IMR-90 (cell line): ENCODE measurements at regions not wholly inside any gene's neighbourhood (a gene's known extent, or its start where the extent isn't known, plus 50 kb on each side); places are given as distances from the start of the nearest gene placed in this dataset.

ENCODE experiments used
- ATAC-seq: fragments of 200-7000 bp; cut with Tn5 transposase; 2 replicates; pipeline ENCODE4 v1.9.1; 2020; ENCODE audit warnings: low read depth, mild to moderate bottlenecking, moderate library complexity
- BruUV-seq: library from RNA; stranded (reverse); fragments of 400-500 nt; replicated peaks from 2 replicates; lab custom pipeline; 2021; lab: Mats Ljungman, UMichigan
- CTCF ChIA-PET: fragments of 300-600 bp; formaldehyde crosslinking; extraction: SDS; loops from one replicate; lab custom pipeline; 2021; ENCODE audit warnings: antibody characterized with exemption; lab: Yijun Ruan, JAX
- POLR2A ChIA-PET: fragments of 300-600 bp; sonication (Branson Sonifier 250); formaldehyde crosslinking; loops from one replicate; lab custom pipeline; 2022; ENCODE audit warnings: antibody characterized with exemption; ENCODE audit not compliant: unreplicated experiment; lab: Charles Lee
- DNase-seq: peaks from one replicate; pipeline ENCODE4 v3.0.0; 2013
- H2AFZ ChIP-seq: replicated peaks from 2 replicates; pipeline ENCODE3; 2013; ENCODE audit warnings: low read length, mild to moderate bottlenecking; ENCODE audit not compliant: poor library complexity
- H2AK5ac ChIP-seq: 2 replicates; pipeline ENCODE4 v1.6.1; 2013; ENCODE audit warnings: low read depth, low read length, inconsistent platforms
- H2AK9ac ChIP-seq: replicated peaks from 2 replicates; pipeline ENCODE3; 2013; ENCODE audit warnings: mild to moderate bottlenecking, low read depth, low read length, moderate library complexity; ENCODE audit not compliant: poor library complexity
- H2BK120ac ChIP-seq: 2 replicates; pipeline ENCODE4 v1.6.1; 2013; ENCODE audit warnings: low read depth, low read length, inconsistent platforms
- H2BK15ac ChIP-seq: 3 replicates; pipeline ENCODE4 v1.6.1; 2013; ENCODE audit warnings: low read depth, low read length, inconsistent platforms
- H2BK20ac ChIP-seq: 2 replicates; pipeline ENCODE4 v1.6.1; 2013; ENCODE audit warnings: low read depth, mild to moderate bottlenecking, inconsistent platforms, low read length, moderate library complexity
- H2BK5ac ChIP-seq: 2 replicates; pipeline ENCODE4 v1.6.1; 2013; ENCODE audit warnings: mild to moderate bottlenecking, low read depth, low read length, inconsistent platforms; ENCODE audit not compliant: poor library complexity, severe bottlenecking
- H3K14ac ChIP-seq: replicated peaks from 2 replicates; pipeline ENCODE4 v1.6.1; 2013; ENCODE audit warnings: low read depth, low read length, inconsistent platforms
- H3K18ac ChIP-seq: 2 replicates; pipeline ENCODE4 v1.6.1; 2013; ENCODE audit warnings: low read depth, low read length, control low read depth
- H3K23ac ChIP-seq: 2 replicates; pipeline ENCODE4 v1.6.1; 2013; ENCODE audit warnings: low read depth, low read length, inconsistent platforms
- H3K27ac ChIP-seq: 2 replicates; pipeline ENCODE4 v1.5.1; 2013; ENCODE audit warnings: mild to moderate bottlenecking, control low read depth, low read length; ENCODE audit not compliant: insufficient read depth
- H3K27me3 ChIP-seq: 2 replicates; pipeline ENCODE4 v1.6.1; 2013; ENCODE audit warnings: low read length; ENCODE audit not compliant: control insufficient read depth, insufficient read depth
- H3K36me3 ChIP-seq: 2 replicates; pipeline ENCODE4 v1.6.1; 2013; ENCODE audit warnings: low read length, mixed read lengths; ENCODE audit not compliant: control insufficient read depth, insufficient read depth
- H3K4ac ChIP-seq: 2 replicates; pipeline ENCODE4 v1.6.1; 2013; ENCODE audit warnings: low read depth, low read length, inconsistent platforms
- H3K4me1 ChIP-seq: 2 replicates; pipeline ENCODE4 v1.6.1; 2013; ENCODE audit warnings: low read length, mixed read lengths; ENCODE audit not compliant: control insufficient read depth, insufficient read depth
- H3K4me2 ChIP-seq: 2 replicates; pipeline ENCODE4 v1.6.1; 2013; ENCODE audit warnings: low read depth, mild to moderate bottlenecking, control low read depth, low read length, moderate library complexity
- H3K4me3 ChIP-seq: 2 replicates; pipeline ENCODE4 v1.5.1; 2013; ENCODE audit warnings: low read depth, mild to moderate bottlenecking, control low read depth, low read length, moderate library complexity; ENCODE audit not compliant: insufficient read depth
- H3K56ac ChIP-seq: 2 replicates; pipeline ENCODE4 v1.6.1; 2013; ENCODE audit warnings: low read length, inconsistent platforms; ENCODE audit not compliant: insufficient read depth; ENCODE audit errors: extremely low read depth
- H3K79me1 ChIP-seq, 2 experiments: 2 replicates each; pipeline ENCODE4 v1.6.1; 2013; ENCODE audit warnings: low read length in 2 of 2, inconsistent platforms in 1 of 2, low read depth in 1 of 2
- H3K9ac ChIP-seq: 2 replicates; pipeline ENCODE4 v1.6.1; 2013; ENCODE audit warnings: low read depth, low read length, control low read depth
- H3K9me1 ChIP-seq: 2 replicates; pipeline ENCODE4 v1.6.1; 2013; ENCODE audit warnings: low read length, inconsistent platforms; ENCODE audit not compliant: insufficient read depth
- H3K9me3 ChIP-seq: 2 replicates; pipeline ENCODE4 v1.6.1; 2013; ENCODE audit warnings: low read length; ENCODE audit not compliant: control insufficient read depth, insufficient read depth
- H4K20me1 ChIP-seq: 2 replicates; pipeline ENCODE4 v1.6.1; 2013; ENCODE audit warnings: low read length, inconsistent platforms; ENCODE audit not compliant: insufficient read depth
- H4K5ac ChIP-seq: 2 replicates; pipeline ENCODE4 v1.6.1; 2013; ENCODE audit warnings: mild to moderate bottlenecking, low read depth, low read length, control low read depth
- H4K8ac ChIP-seq, 2 experiments: 2 replicates each; pipeline ENCODE4 v1.6.1; 2013; ENCODE audit warnings: low read depth in 2 of 2, low read length in 2 of 2, control low read depth in 1 of 2, inconsistent platforms in 1 of 2
- H4K91ac ChIP-seq: 2 replicates; pipeline ENCODE4 v1.6.1; 2013; ENCODE audit warnings: low read depth, low read length, inconsistent platforms; ENCODE audit not compliant: insufficient read depth
- BHLHE40 ChIP-seq: fragments of 150-350 bp; IDR thresholded peaks from 2 replicates; pipeline ENCODE4 v1.6.1; 2016; ENCODE audit warnings: mild to moderate bottlenecking, low read depth, low read length
- CEBPB ChIP-seq: IDR thresholded peaks from 2 replicates; pipeline ENCODE4 v1.6.1; 2012; ENCODE audit warnings: low read depth, low read length, improper control_type of control experiment
- CHD1 ChIP-seq: IDR thresholded peaks from 2 replicates; pipeline ENCODE4 v1.6.1; 2012; ENCODE audit warnings: low read depth, low read length, improper control_type of control experiment
- CTCF ChIP-seq: conservative IDR thresholded peaks from 2 replicates; pipeline ENCODE4 v1.5.1; 2012; ENCODE audit warnings: mild to moderate bottlenecking, low read depth, low read length, improper control_type of control experiment
- ELK1 ChIP-seq: fragments of 150-350 bp; IDR thresholded peaks from 2 replicates; pipeline ENCODE4 v1.6.1; 2016; ENCODE audit warnings: low read depth, mild to moderate bottlenecking, low read length, moderate library complexity, borderline replicate concordance
- FOS ChIP-seq: fragments of 150-350 bp; IDR thresholded peaks from 2 replicates; pipeline ENCODE4 v1.6.1; 2016; ENCODE audit warnings: low read depth, low read length
- MAFK ChIP-seq: IDR thresholded peaks from 2 replicates; pipeline ENCODE4 v1.6.1; 2012; ENCODE audit warnings: low read depth, low read length, improper control_type of control experiment
- MAZ ChIP-seq: IDR thresholded peaks from 2 replicates; pipeline ENCODE4 v1.6.1; 2012; ENCODE audit warnings: low read depth, mild to moderate bottlenecking, low read length, improper control_type of control experiment, moderate library complexity, borderline replicate concordance
- MXI1 ChIP-seq: IDR thresholded peaks from 2 replicates; pipeline ENCODE4 v1.6.1; 2012; ENCODE audit warnings: low read depth, mild to moderate bottlenecking, low read length, moderate library complexity, borderline replicate concordance
- NFE2L2 ChIP-seq: fragments of 150-350 bp; IDR thresholded peaks from 2 replicates; pipeline ENCODE4 v1.6.1; 2016; ENCODE audit warnings: low read depth, mild to moderate bottlenecking, low read length
- POLR2A ChIP-seq: IDR thresholded peaks from 2 replicates; pipeline ENCODE4 v1.6.1; 2012; ENCODE audit warnings: mild to moderate bottlenecking, low read depth, low read length
- RAD21 ChIP-seq: IDR thresholded peaks from 2 replicates; pipeline ENCODE4 v1.6.1; 2012; ENCODE audit warnings: low read length, improper control_type of control experiment
- RCOR1 ChIP-seq: IDR thresholded peaks from 2 replicates; pipeline ENCODE4 v1.6.1; 2012; ENCODE audit warnings: mild to moderate bottlenecking, low read length, improper control_type of control experiment; ENCODE audit not compliant: insufficient replicate concordance
- RFX5 ChIP-seq: IDR thresholded peaks from 2 replicates; pipeline ENCODE4 v1.8.0; 2012; ENCODE audit warnings: low read depth, mild to moderate bottlenecking, low read length, moderate library complexity
- SMC3 ChIP-seq: fragments of 150-350 bp; IDR thresholded peaks from 2 replicates; pipeline ENCODE4 v1.6.1; 2016; ENCODE audit warnings: low read depth, mild to moderate bottlenecking, antibody characterized with exemption, low read length, moderate library complexity
- USF2 ChIP-seq: fragments of 150-350 bp; IDR thresholded peaks from 2 replicates; pipeline ENCODE4 v1.6.1; 2017; ENCODE audit warnings: mild to moderate bottlenecking, antibody characterized with exemption, low read length, low read depth
- WGBS, 2 experiments: methylation state at CpG; one replicate each; pipeline versions ENCODE4 v1.1.5 to v1.1.7; 2013; ENCODE audit warnings: missing lambda C conversion rate in 2 of 2; ENCODE audit not compliant: insufficient read length in 1 of 2; ENCODE audit errors: extremely low coverage in 2 of 2; 5-methylcytosine and 5-hydroxymethylcytosine counted together
- dilution Hi-C: fragments of 300-500 bp; cut with HindIII; formaldehyde crosslinking; loops from one replicate; pipeline ENCODE4 v1.14.3; 2018; ENCODE audit warnings: low sequenced_read_pairs; ENCODE audit not compliant: unreplicated experiment
- in situ Hi-C: fragments of 300-500 bp; cut with MboI; formaldehyde crosslinking; loops from 3 replicates; pipeline ENCODE4 v1.14.3; 2019; ENCODE audit warnings: low sequenced_read_pairs, inconsistent platforms, mixed read lengths
- intact Hi-C: fragments of 100-400 bp; cut with micrococcal nuclease; formaldehyde crosslinking; loops from 2 replicates; pipeline ENCODE4 v1.10.0; 2022

GRCh38 chr19:28602675-28603298, 610.2 kb downstream of the UQCRFS1 start:
- no peaks in the 10 kb centered on the region for H3K4me1 ChIP-seq
- no peak overlapping the region for H3K23ac ChIP-seq
- no peaks in the 10 kb centered on the region for H3K79me1 ChIP-seq

More at GRCh38 chr19:28602675-28603298, 610.2 kb downstream of the UQCRFS1 start:
- Histone ChIP-seq H2BK15ac (no peak overlapping the region), H3K4me2 (no peak overlapping the region), H3K18ac (no peak overlapping the region), H2AK5ac (no peak overlapping the region), H2BK120ac (no peak overlapping the region), H3K56ac (no peak overlapping the region), H3K27me3 (no peaks in the 10 kb centered on the region), H3K4ac (no peak overlapping the region), H2BK5ac (no peak overlapping the region), H3K9ac (no peak overlapping the region), H3K36me3 (no peaks in the 10 kb centered on the region), H3K4me3 (no peak overlapping the region), H2AFZ (no peak overlapping the region), H2AK9ac (no peak overlapping the region), H3K9me3 (peaks cover 49% of the 10 kb centered on the region), H4K20me1 (no peaks in the 10 kb centered on the region), H4K8ac (no peak overlapping the region), H3K27ac (no peak overlapping the region), H3K9me1 (no peaks in the 10 kb centered on the region), H4K5ac (no peak overlapping the region), H2BK20ac (no peak overlapping the region), H3K14ac (no peak overlapping the region), H4K91ac (no peak overlapping the region)
- dilution Hi-C loops (no loop called here), in situ Hi-C loops (no loop called here), intact Hi-C loops (no loop called here)
- no TSS peak for BruUV-seq
- CTCF ChIA-PET = no interaction called here
- ATAC-seq = no peak
- POLR2A ChIA-PET = no interaction called here
- DNase-seq = no peak
- no peak for TF ChIP-seq SMC3
- TF ChIP-seq CEBPB = no peak
- TF ChIP-seq FOS = no peak
- TF ChIP-seq RAD21 = no peak
- TF ChIP-seq MXI1 = no peak
- no peak for TF ChIP-seq CTCF
- TF ChIP-seq NFE2L2 = no peak
- TF ChIP-seq BHLHE40 = no peak
- TF ChIP-seq RFX5 = no peak
- TF ChIP-seq MAZ = no peak
- TF ChIP-seq ELK1 = no peak
- no peak for TF ChIP-seq CHD1
- no peak for TF ChIP-seq USF2
- no peak for TF ChIP-seq POLR2A
- TF ChIP-seq RCOR1 = no peak
- TF ChIP-seq MAFK = no peak
- WGBS, 2 experiments = no CpG with 5 or more reads among the region's 9 CpGs
